ENCODE measurements at regions not wholly inside any gene's neighbourhood (a gene's known extent, or its start where the extent isn't known, plus 50 kb on each side); places are given as distances from the start of the nearest gene placed in this dataset.

DNA sequence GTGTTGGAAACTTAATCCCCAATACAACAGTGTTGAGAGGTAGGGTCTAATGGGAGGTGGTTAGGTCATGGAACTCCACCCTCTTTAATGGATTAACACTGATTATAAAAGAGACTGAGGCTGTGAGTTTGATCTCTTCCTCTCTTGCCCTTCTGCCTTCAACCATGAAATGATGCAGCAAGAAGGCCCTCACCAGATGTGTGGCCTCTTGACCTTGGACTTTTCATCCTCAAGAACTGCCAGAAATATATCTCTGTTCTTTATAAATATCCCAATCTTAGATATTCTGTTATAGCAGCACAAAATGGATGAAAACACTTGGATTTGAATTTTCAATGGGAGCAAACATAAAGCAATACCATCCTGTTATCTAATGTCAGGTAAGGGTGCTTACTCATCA, 67.6 kb downstream of the NMUR2 start:
- no peak for DNase-seq

GRCh38 chr5:152335461-152335860, 69.6 kb downstream of the NMUR2 start:
- no peak for DNase-seq

DNA sequence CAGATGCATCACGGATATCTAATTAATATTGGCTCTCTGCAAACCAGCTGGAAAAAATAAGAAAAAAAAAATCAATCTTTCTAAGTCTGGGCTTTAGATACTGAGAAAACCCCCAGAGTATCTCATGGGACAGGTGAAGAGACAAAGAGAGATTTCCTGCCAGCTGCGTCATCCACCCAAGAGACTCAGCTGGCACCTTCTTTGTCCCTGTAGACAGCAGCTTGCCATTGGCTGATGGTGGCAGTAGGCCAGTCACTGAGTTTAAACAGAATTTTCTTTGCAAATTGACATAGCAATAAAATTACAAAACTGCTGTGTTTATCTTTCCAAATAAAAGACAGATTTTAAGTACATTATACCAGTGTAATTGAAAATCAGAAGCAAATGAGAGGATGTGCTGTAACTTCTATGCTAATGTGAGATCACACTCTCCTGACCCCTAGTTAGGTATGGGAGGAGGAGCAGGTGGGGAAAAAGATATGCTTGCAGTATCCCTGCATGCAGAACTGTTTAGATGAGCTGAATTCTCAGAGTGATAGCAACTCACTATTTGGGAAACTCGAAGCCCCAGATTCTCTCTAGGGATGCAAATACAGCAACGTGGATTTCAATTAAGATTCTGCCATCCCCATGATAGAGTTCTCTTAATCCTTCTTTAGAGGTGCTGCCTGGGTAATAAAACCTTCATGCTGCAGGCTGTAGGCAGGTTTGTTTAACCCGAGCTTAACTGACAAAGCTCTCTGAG, 72.2 kb downstream of the NMUR2 start:
- no peak for DNase-seq

DNA sequence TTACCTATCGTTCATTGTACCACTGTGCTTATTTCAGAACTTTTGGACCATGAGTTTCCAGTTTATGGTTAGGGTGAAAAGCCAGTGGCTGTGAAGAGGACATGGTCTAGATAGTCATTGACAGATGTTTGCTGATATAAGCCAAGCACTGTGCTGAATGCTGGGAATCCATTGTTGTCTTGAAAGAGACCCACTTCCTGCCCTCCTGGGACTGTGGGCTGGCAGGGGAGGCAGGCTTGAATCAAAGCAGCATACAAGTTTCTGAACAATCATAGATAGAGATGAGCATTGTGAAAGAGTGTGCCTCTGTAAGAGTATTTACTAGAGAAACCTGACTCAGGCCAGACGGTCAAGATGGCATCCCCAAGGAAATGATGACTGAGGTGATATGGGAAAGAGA, 73.4 kb downstream of the NMUR2 start:
- DNase-seq = no peak

GRCh38 chr5:152331006-152331405, 74.1 kb downstream of the NMUR2 start:
- no peak for DNase-seq

- DNase-seq = no peak
Measured at GRCh38 chr5:152329761-152330283, 75.3 kb downstream of the NMUR2 start.

- DNase-seq = no peak
Measured at GRCh38 chr5:152329207-152329606, 75.9 kb downstream of the NMUR2 start.

- no peak for DNase-seq
Measured at GRCh38 chr5:152315942-152316341, 89.1 kb downstream of the NMUR2 start.

DNA sequence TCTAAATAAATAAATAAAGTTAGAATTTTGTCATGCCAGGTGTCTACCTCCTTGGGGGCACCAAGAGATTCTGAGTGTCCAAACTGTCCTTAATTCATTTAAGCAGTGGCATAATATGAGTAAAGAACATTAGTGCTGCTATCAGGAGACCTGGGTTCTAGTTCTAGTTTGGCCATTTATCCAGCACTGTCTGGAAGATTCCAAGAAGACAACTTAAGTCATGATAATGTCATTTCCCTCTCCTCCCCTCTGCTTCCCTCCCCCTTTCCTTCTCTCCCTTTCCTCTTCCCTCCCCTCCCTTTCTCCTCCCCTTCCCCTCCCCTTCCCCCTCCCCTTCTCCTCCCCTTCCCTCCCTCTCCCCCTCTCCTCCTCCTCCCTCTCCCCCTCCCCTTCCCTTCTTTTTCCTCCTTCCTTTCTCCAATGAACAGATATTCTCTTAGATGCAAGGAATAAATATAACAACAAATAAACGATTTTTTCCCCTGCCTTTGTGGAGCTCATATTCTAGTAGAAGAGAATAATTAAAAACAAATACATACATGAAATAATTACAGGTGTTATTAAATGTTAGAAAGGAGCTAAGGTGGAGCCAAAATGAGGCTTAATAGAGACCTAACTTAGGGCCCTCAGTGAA, 90.8 kb downstream of the NMUR2 start:
- DNase-seq = no peak

DNA sequence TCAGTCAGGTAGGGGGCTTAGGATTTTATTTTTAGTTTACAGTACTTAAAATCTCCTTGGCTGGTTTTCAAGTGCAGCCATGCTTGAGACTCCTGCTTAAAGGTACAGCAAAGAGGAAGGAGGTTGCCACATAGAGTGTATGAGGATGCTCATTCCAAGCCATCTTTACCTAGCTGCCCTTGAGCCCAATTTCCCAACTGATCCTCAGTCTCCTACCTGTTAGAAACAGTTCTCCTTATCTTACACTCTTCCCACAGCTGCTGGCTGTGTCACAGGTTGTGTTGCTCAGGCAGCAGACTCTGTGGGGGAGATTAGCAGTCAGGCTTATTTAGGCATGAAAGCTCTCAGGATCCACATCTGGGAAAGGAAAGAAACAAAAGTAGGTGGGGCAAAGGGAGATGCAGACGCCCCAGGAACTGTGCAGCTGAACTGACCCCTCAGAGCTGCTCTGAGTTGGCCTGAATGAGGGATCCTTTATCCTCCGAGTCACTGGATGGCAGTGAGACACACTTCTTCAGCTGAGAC, 95.1 kb downstream of the NMUR2 start:
- DNase-seq = no peak

DNA sequence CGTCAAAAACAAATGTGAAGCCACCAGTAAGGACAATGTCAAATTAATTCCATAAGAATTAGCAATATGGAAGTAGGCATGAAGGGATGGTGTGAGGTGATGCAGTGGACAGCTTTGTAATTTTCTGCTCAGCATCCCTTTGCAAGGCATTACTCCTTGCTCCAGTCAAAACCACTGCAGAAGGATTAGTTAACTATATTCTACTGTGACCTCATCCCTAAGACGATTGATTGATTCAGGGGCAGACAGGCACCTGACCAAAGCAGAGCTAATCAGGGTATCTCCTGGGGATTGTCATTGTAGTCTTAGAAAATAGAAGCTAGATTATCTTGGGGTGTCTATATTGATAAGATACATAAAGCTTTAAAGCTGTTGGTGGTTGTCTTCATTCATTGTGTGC, 98.7 kb downstream of the NMUR2 start:
- DNase-seq = no peak

- no peak for DNase-seq
Measured at GRCh38 chr5:152305525-152305924, 99.6 kb downstream of the NMUR2 start.

DNA sequence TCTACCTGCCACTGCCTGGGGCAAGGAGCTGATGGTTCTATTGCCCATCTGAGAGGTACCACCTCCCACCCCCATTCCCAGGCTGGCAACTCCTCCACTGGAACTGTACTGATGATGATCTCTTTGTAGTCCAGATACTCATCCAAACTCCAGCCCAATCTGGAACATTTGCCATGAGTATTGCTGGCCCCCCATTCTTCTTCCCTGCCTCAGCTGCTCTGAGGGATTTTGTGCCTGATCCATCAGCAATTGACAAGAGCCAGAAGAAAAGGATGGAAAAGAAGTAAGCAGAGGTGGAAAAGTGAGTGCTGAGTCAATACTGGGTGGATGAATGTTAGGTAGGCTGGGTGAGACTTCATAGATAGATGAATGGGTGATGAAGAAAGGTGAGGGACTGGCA, 101.2 kb downstream of the NMUR2 start:
- no peak for DNase-seq

DNA sequence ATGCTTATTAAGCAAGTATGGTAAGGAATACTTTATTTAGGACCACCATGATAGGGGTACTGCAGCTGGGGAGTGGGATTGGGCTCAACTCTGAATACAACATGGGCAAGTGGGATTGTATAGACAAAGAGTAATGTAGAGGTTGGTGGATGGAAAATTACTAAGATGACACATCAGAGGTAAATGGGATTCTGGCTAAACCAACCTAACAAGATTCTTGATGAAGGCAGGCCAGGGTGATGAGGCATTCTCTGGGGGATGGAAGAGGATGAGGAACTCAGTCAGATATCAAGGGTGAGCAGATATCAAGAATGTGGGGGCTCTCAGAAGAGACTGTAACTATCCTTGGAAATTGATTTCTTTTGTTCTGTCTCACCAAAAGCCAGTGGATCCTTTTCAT, 107.2 kb downstream of the NMUR2 start:
- no peak for DNase-seq

- DNase-seq = no peak
Measured at GRCh38 chr5:152293189-152293588, 111.9 kb downstream of the NMUR2 start.

DNA sequence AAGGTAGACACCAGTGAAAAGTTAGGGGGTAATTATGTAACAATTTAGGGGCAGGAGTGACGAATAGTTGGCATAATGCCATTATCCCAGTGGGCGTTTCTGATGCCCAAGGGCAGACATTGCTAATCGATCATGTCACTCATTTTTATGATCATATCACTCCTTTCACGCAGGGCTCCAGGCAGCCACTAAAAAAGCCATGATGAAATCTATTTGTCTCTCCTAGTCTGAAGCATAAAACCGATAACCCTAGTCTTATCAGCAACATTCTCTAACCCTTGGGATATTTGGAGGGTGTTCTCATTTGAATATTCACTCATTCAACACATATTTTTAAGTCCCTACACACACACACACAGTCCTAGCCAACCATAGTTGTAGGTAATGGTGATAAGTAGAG, 114.9 kb downstream of the NMUR2 start:
- DNase-seq = no peak

GRCh38 chr5:152288917-152289595, 116.0 kb downstream of the NMUR2 start:
- DNase-seq = no peak

- DNase-seq = no peak
Measured at GRCh38 chr5:152288499-152288898, 116.6 kb downstream of the NMUR2 start.

DNA sequence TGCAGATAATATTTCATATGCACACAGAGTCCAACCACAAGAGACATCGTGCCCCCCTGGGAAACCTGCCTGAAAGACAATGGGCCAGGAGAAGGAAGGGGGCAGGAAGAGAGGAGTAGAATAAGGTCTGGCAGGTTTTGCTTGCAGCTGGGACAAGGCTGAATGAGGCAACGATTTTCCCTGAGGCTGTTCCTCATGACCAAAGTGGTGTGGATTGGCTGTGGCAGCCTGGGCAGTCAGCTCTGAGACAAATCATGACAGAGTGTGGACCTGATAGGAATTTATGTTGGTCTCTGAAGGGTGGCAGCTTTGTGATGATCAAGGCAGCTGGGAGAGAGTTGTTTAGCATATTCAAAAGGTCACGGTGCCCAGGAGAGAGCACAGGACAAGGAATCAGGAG, 119.3 kb downstream of the NMUR2 start:
- DNase-seq = no peak

GRCh38 chr5:152282331-152282730, 122.7 kb downstream of the NMUR2 start:
- no peak for DNase-seq

GRCh38 chr5:152277936-152278335, 127.1 kb downstream of the NMUR2 start:
- no peak for DNase-seq

GRCh38 chr5:152274224-152274623, 130.9 kb downstream of the NMUR2 start:
- no peak for DNase-seq

DNA sequence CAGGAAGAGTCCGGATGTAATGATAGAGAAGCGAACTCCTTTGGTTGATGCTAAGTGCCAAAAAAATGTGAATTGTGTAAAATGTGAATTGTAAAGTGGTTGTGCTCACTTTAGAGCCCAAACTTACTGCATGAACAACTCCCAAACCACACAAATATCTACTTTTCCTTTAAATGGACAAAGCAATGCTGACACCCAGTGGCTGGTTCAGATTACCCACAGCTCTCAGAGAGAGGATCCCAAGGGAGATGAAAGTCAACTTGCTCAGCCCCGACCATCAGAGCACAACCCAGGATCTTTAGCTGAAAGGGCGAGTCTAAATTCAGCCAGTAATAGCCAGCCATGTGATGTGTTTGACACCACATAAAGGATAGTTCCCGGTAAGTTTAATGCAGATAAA, 133.7 kb downstream of the NMUR2 start:
- no peak for DNase-seq

DNA sequence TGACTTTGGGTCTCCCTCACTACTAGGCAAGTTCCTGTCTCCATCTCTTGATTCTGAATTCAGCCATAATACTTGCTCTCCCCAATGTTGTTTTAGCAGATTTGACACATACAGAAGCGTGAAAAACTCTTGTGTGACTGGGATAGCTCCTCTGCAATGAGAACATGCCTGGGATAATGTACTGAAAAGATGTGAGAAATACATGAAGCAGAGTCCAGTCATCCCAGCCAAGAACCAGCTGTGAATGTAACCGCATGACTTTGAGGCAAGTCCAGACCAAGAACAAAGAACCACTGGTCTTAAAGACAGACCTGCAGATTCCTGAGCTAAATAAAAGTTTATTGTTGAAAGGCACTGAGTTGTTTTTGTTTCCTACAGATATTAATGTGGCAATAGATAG, 135.0 kb downstream of the NMUR2 start:
- DNase-seq = no peak

Data from activated naive CD4-positive, alpha-beta T cell (primary cell).